H1 (cell line): ENCODE measurements at regions not wholly inside any gene's neighbourhood (a gene's known extent, or its start where the extent isn't known, plus 50 kb on each side); places are given as distances from the start of the nearest gene placed in this dataset.

Experiments used
- CTCF ChIA-PET: fragments of 300-600 bp; sonication (Branson Sonifier 250); formaldehyde crosslinking; loops from one replicate; lab custom pipeline; 2021; ENCODE audit not compliant: partially characterized antibody; lab: Charles Lee
- POLR2A ChIA-PET: fragments of 300-600 bp; sonication (Branson Sonifier 250); formaldehyde crosslinking; loops from one replicate; lab custom pipeline; 2021; ENCODE audit warnings: inconsistent platforms; ENCODE audit not compliant: partially characterized antibody; lab: Charles Lee
- DNase-seq, 2 experiments: peaks; one replicate each; pipeline versions ENCODE4 v3.0.0 to v3.0.0-alpha.2; 2010 to 2022; ENCODE audit warnings: low spot score in 2 of 2, low read depth in 1 of 2, mixed read lengths in 1 of 2
- FAIRE-seq: peaks from 2 replicates; lab custom pipeline; 2011; peaks lifted over from hg19 to GRCh38; lab: Jason Lieb, UNC
- H2AFZ ChIP-seq: 2 replicates; pipeline ENCODE4 v1.8.1; 2012; ENCODE audit warnings: low read length, inconsistent platforms
- H2AK5ac ChIP-seq: 2 replicates; pipeline ENCODE4 v1.6.1; 2013; ENCODE audit warnings: low read depth, low read length
- H2BK120ac ChIP-seq: replicated peaks from 2 replicates; pipeline ENCODE3; 2013; ENCODE audit warnings: low read depth, low read length, inconsistent platforms
- H2BK12ac ChIP-seq: 2 replicates; pipeline ENCODE4 v1.6.1; 2013; ENCODE audit warnings: low read depth, low read length
- H2BK15ac ChIP-seq: 2 replicates; pipeline ENCODE4 v1.6.1; 2013; ENCODE audit warnings: low read length
- H2BK20ac ChIP-seq: 2 replicates; pipeline ENCODE4 v1.6.1; 2013; ENCODE audit warnings: low read length
- H2BK5ac ChIP-seq: 2 replicates; pipeline ENCODE4 v1.6.1; 2013; ENCODE audit warnings: low read depth, low read length
- H3K14ac ChIP-seq: 2 replicates; pipeline ENCODE4 v1.6.1; 2013; ENCODE audit warnings: inconsistent platforms; ENCODE audit not compliant: insufficient read length
- H3K18ac ChIP-seq: 2 replicates; pipeline ENCODE4 v1.6.1; 2013; ENCODE audit warnings: low read length; ENCODE audit errors: extremely low read depth
- H3K23ac ChIP-seq: 2 replicates; pipeline ENCODE4 v1.6.1; 2013; ENCODE audit warnings: inconsistent platforms; ENCODE audit not compliant: insufficient read length
- H3K23me2 ChIP-seq: 2 replicates; pipeline ENCODE4 v1.6.1; 2013; ENCODE audit warnings: low read depth, low read length
- H3K27ac ChIP-seq: 2 replicates; pipeline ENCODE4 v1.6.1; 2011; ENCODE audit warnings: low read depth, low read length, inconsistent platforms
- H3K27me3 ChIP-seq, 4 experiments: replicated peaks in 1 of 4; 1 replicate in 1 of 4; 2 replicates in 3 of 4; pipeline versions ENCODE4 v1.6.1 to v1.8.1; 2011 to 2013; ENCODE audit warnings: low read length in 3 of 4, mild to moderate bottlenecking in 3 of 4, inconsistent platforms in 2 of 4, mixed read lengths in 2 of 4, moderate library complexity in 1 of 4; ENCODE audit not compliant: control insufficient read depth in 3 of 4, insufficient read depth in 3 of 4; ENCODE audit errors: extremely low read depth in 1 of 4
- H3K36me3 ChIP-seq, 4 experiments: 2 replicates each; pipeline versions ENCODE4 v1.6.1 to v1.8.1; 2011 to 2013; ENCODE audit warnings: mild to moderate bottlenecking in 4 of 4, low read length in 3 of 4, moderate library complexity in 2 of 4, control low read depth in 1 of 4, inconsistent platforms in 1 of 4; ENCODE audit not compliant: insufficient read depth in 4 of 4, control insufficient read depth in 2 of 4
- H3K4ac ChIP-seq: replicated peaks from 2 replicates; pipeline ENCODE3; 2013; ENCODE audit warnings: low read length, low read depth, mixed read lengths, inconsistent platforms; ENCODE audit not compliant: insufficient read length
- H3K4me1 ChIP-seq, 4 experiments: replicated peaks in 1 of 4; 1 replicate in 1 of 4; 2 replicates in 3 of 4; pipeline versions ENCODE4 v1.6.1 to v1.8.1; 2011 to 2013; ENCODE audit warnings: low read length in 3 of 4, inconsistent platforms in 2 of 4, mixed read lengths in 1 of 4; ENCODE audit not compliant: insufficient read depth in 4 of 4, control insufficient read depth in 3 of 4
- H3K4me2 ChIP-seq, 2 experiments: 2 replicates each; pipeline versions ENCODE4 v1.6.1 to v1.8.1; 2011 to 2013; ENCODE audit warnings: low read depth in 2 of 2, low read length in 2 of 2, control low read depth in 1 of 2, inconsistent platforms in 1 of 2, mild to moderate bottlenecking in 1 of 2; ENCODE audit not compliant: insufficient read depth in 1 of 2
- H3K4me3 ChIP-seq, 4 experiments: fragments of 200-600, 300-600 bp in 1 of 4; sonication (generic), shearing (Covaris generic), sonication (Bioruptor Twin) in 1 of 4; 2 replicates each; pipeline versions ENCODE4 v1.5.1 to v1.8.1; 2011 to 2016; ENCODE audit warnings: low read length in 4 of 4, low read depth in 3 of 4, control low read depth in 2 of 4, inconsistent platforms in 2 of 4, mild to moderate bottlenecking in 2 of 4, mixed read lengths in 1 of 4, moderate library complexity in 1 of 4; ENCODE audit not compliant: insufficient read depth in 2 of 4; ENCODE audit errors: extremely low read depth in 1 of 4
- H3K56ac ChIP-seq: replicated peaks from 2 replicates; pipeline ENCODE3; 2013; ENCODE audit warnings: low read depth, mild to moderate bottlenecking, mixed read lengths, low read length, inconsistent platforms; ENCODE audit not compliant: insufficient read length
- H3K79me1 ChIP-seq: 2 replicates; pipeline ENCODE4 v1.6.1; 2013; ENCODE audit warnings: low read depth, low read length, control low read depth
- H3K79me2 ChIP-seq, 2 experiments: 2 replicates each; pipeline versions ENCODE4 v1.6.1 to v1.8.1; 2012 to 2013; ENCODE audit warnings: low read length in 2 of 2, mild to moderate bottlenecking in 2 of 2, inconsistent platforms in 1 of 2; ENCODE audit not compliant: insufficient read depth in 2 of 2, control insufficient read depth in 1 of 2
- H3K9ac ChIP-seq, 4 experiments: replicated peaks in 1 of 4; 1 replicate in 1 of 4; 2 replicates in 3 of 4; pipeline versions ENCODE4 v1.6.1 to v1.8.1; 2011 to 2013; ENCODE audit warnings: low read depth in 3 of 4, low read length in 3 of 4, control low read depth in 2 of 4, mild to moderate bottlenecking in 2 of 4, moderate library complexity in 2 of 4, inconsistent platforms in 1 of 4; ENCODE audit errors: extremely low read depth in 1 of 4
- H3K9me3 ChIP-seq, 2 experiments: 2 replicates each; pipeline versions ENCODE4 v1.6.1 to v1.8.1; 2012 to 2013; ENCODE audit warnings: mild to moderate bottlenecking in 2 of 2, moderate library complexity in 2 of 2, control low read depth in 1 of 2, inconsistent platforms in 1 of 2, low read depth in 1 of 2, low read length in 1 of 2, mixed read lengths in 1 of 2; ENCODE audit not compliant: insufficient read depth in 2 of 2
- H4K20me1 ChIP-seq, 2 experiments: replicated peaks in 1 of 2; 2 replicates each; pipeline versions ENCODE3 to v1.8.1; 2011 to 2013; ENCODE audit warnings: inconsistent platforms in 2 of 2, low read length in 2 of 2, mild to moderate bottlenecking in 1 of 2; ENCODE audit not compliant: insufficient read depth in 2 of 2, control insufficient read depth in 1 of 2
- H4K5ac ChIP-seq: 2 replicates; pipeline ENCODE4 v1.6.1; 2013; ENCODE audit warnings: low read length, low read depth, mixed read lengths, inconsistent platforms; ENCODE audit not compliant: insufficient read length
- H4K8ac ChIP-seq: 2 replicates; pipeline ENCODE4 v1.8.0; 2013; ENCODE audit warnings: mild to moderate bottlenecking, moderate library complexity, low read length, inconsistent platforms; ENCODE audit not compliant: insufficient read depth; ENCODE audit errors: extremely low read depth
- H4K91ac ChIP-seq: replicated peaks from 2 replicates; pipeline ENCODE3; 2013; ENCODE audit warnings: low read length, mixed read lengths, inconsistent platforms; ENCODE audit not compliant: insufficient read length
- ASH2L ChIP-seq: fragments of 200-600, 300-600 bp; sonication (generic); IDR thresholded peaks from one replicate; pipeline ENCODE4 v1.7.1; 2017; ENCODE audit warnings: low read length
- BACH1 ChIP-seq: IDR thresholded peaks from 2 replicates; pipeline ENCODE4 v1.6.1; 2012; ENCODE audit warnings: low read length, improper control_type of control experiment
- BRCA1 ChIP-seq: IDR thresholded peaks from 2 replicates; pipeline ENCODE4 v1.6.1; 2012; ENCODE audit warnings: low read depth, low read length, improper control_type of control experiment
- EGR1 ChIP-seq: IDR thresholded peaks from 2 replicates; pipeline ENCODE4 v1.6.1; 2011; ENCODE audit warnings: low read depth, low read length, borderline replicate concordance
- JUND ChIP-seq: IDR thresholded peaks from 2 replicates; pipeline ENCODE4 v1.6.1; 2011; ENCODE audit warnings: mild to moderate bottlenecking, improper control_type of control experiment, low read length
- KDM4A ChIP-seq: IDR thresholded peaks from one replicate; pipeline ENCODE4 v1.7.1; 2012; ENCODE audit warnings: low read depth, mild to moderate bottlenecking, moderate library complexity, low read length, inconsistent platforms; ENCODE audit not compliant: severe bottlenecking
- KDM5A ChIP-seq: fragments of 200-600 bp; IDR thresholded peaks from 2 replicates; pipeline ENCODE4 v1.7.1; 2012; ENCODE audit warnings: mild to moderate bottlenecking, low read length, inconsistent platforms, mixed read lengths
- RNF2 ChIP-seq: fragments of 200-900, 300-1000 bp; sonication (generic); IDR thresholded peaks from 2 replicates; pipeline ENCODE4 v1.7.1; 2016; ENCODE audit warnings: borderline replicate concordance, low read depth, mild to moderate bottlenecking, antibody characterized with exemption, low read length; ENCODE audit not compliant: poor library complexity, severe bottlenecking; ENCODE audit errors: missing control alignments
- SAP30 ChIP-seq: fragments of 300-600 bp; sonication (generic); IDR thresholded peaks from 2 replicates; pipeline ENCODE4 v1.7.1; 2012; ENCODE audit warnings: low read length, moderate library complexity, mild to moderate bottlenecking, inconsistent platforms; ENCODE audit not compliant: insufficient read depth, insufficient replicate concordance
- SP1 ChIP-seq: IDR thresholded peaks from 2 replicates; pipeline ENCODE4 v1.6.1; 2011; ENCODE audit warnings: low read depth, low read length
- TAF1 ChIP-seq: IDR thresholded peaks from 2 replicates; pipeline ENCODE4 v1.6.1; 2011; ENCODE audit warnings: mild to moderate bottlenecking, low read depth, low read length
- TBP ChIP-seq: IDR thresholded peaks from 2 replicates; pipeline ENCODE4 v1.6.1; 2011; ENCODE audit warnings: low read depth, low read length, improper control_type of control experiment
- TCF12 ChIP-seq: IDR thresholded peaks from 2 replicates; pipeline ENCODE4 v1.6.1; 2011; ENCODE audit warnings: low read depth, mild to moderate bottlenecking, low read length
- USF2 ChIP-seq: IDR thresholded peaks from 2 replicates; pipeline ENCODE4 v1.6.1; 2011; ENCODE audit warnings: low read length, improper control_type of control experiment
- WGBS, 2 experiments: shearing (Covaris generic) in 1 of 2; methylation state at CpG; one replicate each; pipeline versions ENCODE4 v1.1.6 to v1.1.7; 2013 to 2015; ENCODE audit warnings: low lambda C conversion rate in 2 of 2, mixed read lengths in 2 of 2, inconsistent platforms in 1 of 2, low coverage in 1 of 2, missing lambda C conversion rate in 1 of 2; ENCODE audit not compliant: insufficient replicate concordance in 2 of 2, insufficient coverage in 1 of 2, insufficient read length in 1 of 2; ENCODE audit errors: extremely low coverage in 1 of 2, missing lambda C conversion rate in 1 of 2; 5-methylcytosine and 5-hydroxymethylcytosine counted together

GRCh38 chr1:221565711-221566110, 176.2 kb downstream of the DUSP10 start:
- Histone ChIP-seq H4K8ac (no peak overlapping the region), H3K23me2 (no peaks in the 10 kb centered on the region), H2BK15ac (no peak overlapping the region), H3K4me3 (no peak overlapping the region), H4K5ac (no peak overlapping the region), H3K56ac (no peak overlapping the region), H2BK20ac (no peak overlapping the region), H3K27me3 (no peaks in the 10 kb centered on the region), H3K4me1 (peaks cover 0 to 2% (median 0%) of the 10 kb centered on the region in 4 experiments; a peak in 2 of 7 replicates), H3K79me2 (no peaks in the 10 kb centered on the region), H3K4me2 (no peak overlapping the region), H3K14ac (no peak overlapping the region), H3K36me3 (no peaks in the 10 kb centered on the region), H3K9me3 (no peaks in the 10 kb centered on the region), H4K91ac (no peak overlapping the region), H3K27ac (no peak overlapping the region), H3K18ac (no peak overlapping the region), H2BK5ac (no peak overlapping the region), H4K20me1 (no peaks in the 10 kb centered on the region), H2BK120ac (no peak overlapping the region), H3K4ac (no peak overlapping the region), H3K79me1 (no peaks in the 10 kb centered on the region), H2BK12ac (no peak overlapping the region), H3K23ac (no peak overlapping the region), H2AK5ac (no peak overlapping the region), H2AFZ (0 out of 2 replicates have a peak overlapping the region, but pooled peaks have one; percentile 65), H3K9ac (no peak overlapping the region)
- TF ChIP-seq TAF1 = no peak
- TF ChIP-seq RNF2 = no peak
- TF ChIP-seq JUND = no peak
- TF ChIP-seq EGR1 = no peak
- TF ChIP-seq USF2 = no peak
- no peak for TF ChIP-seq SP1
- TF ChIP-seq TBP = no peak
- TF ChIP-seq SAP30 = no peak
- TF ChIP-seq ASH2L = no peak
- no peak for TF ChIP-seq TCF12
- TF ChIP-seq KDM5A = no peak
- TF ChIP-seq KDM4A = no peak
- TF ChIP-seq BACH1 = no peak
- no peak for TF ChIP-seq BRCA1
- ChIA-PET CTCF (interaction anchor here (1.2 kb wide), 1 partner anchor 62 kb away, joined by 3 read pairs; no protein-coding TSS in a partner anchor), POLR2A (no interaction called here)
- DNase-seq (no peak), FAIRE-seq (no peak)
- 78% methylated on average over 5 of the region's 5 CpGs; no CpG with 5 or more reads in 1 of the 2 experiments for WGBS, 2 experiments
